ENCODE measurements at regions not wholly inside any gene's neighbourhood (a gene's known extent, or its start where the extent isn't known, plus 50 kb on each side); places are given as distances from the start of the nearest gene placed in this dataset.

DNA sequence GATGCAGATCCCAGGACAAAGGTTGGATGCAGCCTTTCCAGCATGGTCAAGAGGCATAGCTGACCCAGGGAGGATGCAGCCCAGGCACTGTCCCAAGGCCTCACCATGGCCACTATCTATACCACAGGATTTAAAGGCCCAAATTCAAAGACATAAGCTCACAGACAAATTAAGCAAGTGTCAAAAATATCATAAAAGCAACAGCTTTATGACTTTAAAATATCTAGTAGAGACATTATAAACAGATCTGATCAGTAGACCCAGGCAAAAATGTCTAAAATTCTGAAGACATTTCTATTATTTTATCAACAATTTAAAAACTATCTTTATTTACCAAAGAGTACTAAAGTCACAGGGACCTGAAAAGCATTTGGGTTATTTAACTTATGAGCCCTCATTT, 373.5 kb downstream of the CDC5L start:
- TF ChIP-seq EZH2phosphoT487 (IDR thresholded peaks at IDR 0.05; ENCODE audit: insufficient read depth, low read depth): no peak
- TF ChIP-seq EZH2 (IDR thresholded peaks at IDR 0.05; ENCODE audit: insufficient read depth, poor library complexity, severe bottlenecking): no peak

Data from GM23248 (cell line).